Stimulated activated CD8-positive, alpha-beta memory T cell treated with anti-CD3 and anti-CD28 coated beads, Interleukin-7, amount 100 ng/mL, for 48 hours (primary cell): ENCODE measurements at regions not wholly inside any gene's neighbourhood (a gene's known extent, or its start where the extent isn't known, plus 50 kb on each side); places are given as distances from the start of the nearest gene placed in this dataset.

Experiments
- DNase-seq, 2 donors: peaks; one replicate each; pipeline ENCODE4 v3.0.0-alpha.2; 2020; ENCODE audit warnings: low read depth in 1 of 2; ENCODE audit errors: extremely low read depth in 1 of 2

- DNase-seq: no peak
Observed at GRCh38 chr15:87120555-87120954, 1040.9 kb downstream of the AGBL1 start.

- DNase-seq: no peak
Observed at GRCh38 chr15:87118846-87119245, 1039.2 kb downstream of the AGBL1 start.

GRCh38 chr15:87118435-87118834, 1038.8 kb downstream of the AGBL1 start:
- no peak for DNase-seq

GRCh38 chr15:87115795-87116194, 1036.1 kb downstream of the AGBL1 start:
- DNase-seq: no peak

- no peak for DNase-seq
Observed at GRCh38 chr15:87099916-87100315, 1020.2 kb downstream of the AGBL1 start.

- DNase-seq: no peak
Observed at GRCh38 chr15:87089551-87089950, 1009.9 kb downstream of the AGBL1 start.

GRCh38 chr15:87083201-87083600, 1003.5 kb downstream of the AGBL1 start:
- DNase-seq: no peak

GRCh38 chr15:87082581-87082980, 1002.9 kb downstream of the AGBL1 start:
- no peak for DNase-seq

GRCh38 chr15:87080547-87080946, 1000.9 kb downstream of the AGBL1 start:
- DNase-seq: no peak
